ENCODE measurements at regions not wholly inside any gene's neighbourhood (a gene's known extent, or its start where the extent isn't known, plus 50 kb on each side); places are given as distances from the start of the nearest gene placed in this dataset.

GRCh38 chr12:19010087-19010486, 119.4 kb upstream of the PLEKHA5 start (continued):
- TF ChIP-seq FOSL1 (IDR thresholded peaks at IDR 0.05; ENCODE audit: insufficient read depth, low read depth, low read length): no peak
- TF ChIP-seq SIX5 (IDR thresholded peaks at IDR 0.05; ENCODE audit: low read depth, low read length): no peak
- TF ChIP-seq TEAD4 (IDR thresholded peaks at IDR 0.05; ENCODE audit: low read depth, low read length): no peak
- TF ChIP-seq RAD21 (IDR thresholded peaks at IDR 0.05 in 1 of 2, conservative IDR thresholded peaks at IDR 0.05 in 1 of 2; ENCODE audit: low read depth in 2 of 2, low read length in 2 of 2): no peak

Data from H1 (cell line).